GM12878 (cell line): ENCODE measurements at regions not wholly inside any gene's neighbourhood (a gene's known extent, or its start where the extent isn't known, plus 50 kb on each side); places are given as distances from the start of the nearest gene placed in this dataset.

Experiments used
- ATAC-seq: fragments of 200-7000 bp; cut with Tn5 transposase; 3 replicates; pipeline ENCODE4 v1.9.1; 2020; ENCODE audit warnings: mild to moderate bottlenecking, moderate library complexity
- BruUV-seq: library from RNA; stranded (reverse); fragments of 400-500 nt; replicated peaks from 2 replicates; lab custom pipeline; 2021; lab: Mats Ljungman, UMichigan
- CTCF ChIA-PET: fragments of 300-600 bp; sonication (Branson Sonifier 250); formaldehyde crosslinking; extraction: SDS; loops from one replicate; lab custom pipeline; 2021; ENCODE audit warnings: inconsistent platforms; lab: Yijun Ruan, JAX
- POLR2A ChIA-PET: fragments of 350-600 bp; formaldehyde crosslinking; extraction: SDS; loops from one replicate; lab custom pipeline; 2021; ENCODE audit warnings: inconsistent platforms; lab: Charles Lee
- RAD21 ChIA-PET: fragments of 300-600 bp; sonication (Branson Sonifier 250); formaldehyde crosslinking; loops from one replicate; lab custom pipeline; 2023; ENCODE audit warnings: antibody characterized with exemption; ENCODE audit not compliant: unreplicated experiment; lab: Charles Lee
- SMC1A ChIA-PET: fragments of 300-600 bp; sonication (Branson Sonifier 250); formaldehyde crosslinking; loops from one replicate; lab custom pipeline; 2023; ENCODE audit not compliant: unreplicated experiment, uncharacterized antibody; lab: Charles Lee
- DNase-seq: peaks from one replicate; pipeline ENCODE4 v3.0.0-alpha.2; 2011; ENCODE audit warnings: low read depth, low spot score
- FAIRE-seq: peaks from 3 replicates; lab custom pipeline; 2011; peaks lifted over from hg19 to GRCh38; lab: Jason Lieb, UNC
- H2AFZ ChIP-seq: 2 replicates; pipeline ENCODE4 v1.6.0; 2011; ENCODE audit warnings: low read depth, low read length, control low read depth; ENCODE audit not compliant: control insufficient read depth
- H3K27ac ChIP-seq: 2 replicates; pipeline ENCODE4 v1.5.1; 2011; ENCODE audit warnings: control low read depth; ENCODE audit not compliant: control insufficient read depth, insufficient read depth
- H3K27me3 ChIP-seq, 2 experiments: replicated peaks in 1 of 2; 2 replicates each; pipeline versions ENCODE4 v1.6.0 to v1.6.1; 2011; ENCODE audit warnings: low read length in 1 of 2; ENCODE audit not compliant: control insufficient read depth in 2 of 2, insufficient read depth in 2 of 2
- H3K36me3 ChIP-seq, 2 experiments: 2 replicates each; pipeline ENCODE4 v1.5.1; 2011; ENCODE audit warnings: low read length in 1 of 2; ENCODE audit not compliant: control insufficient read depth in 2 of 2, insufficient read depth in 2 of 2
- H3K4me1 ChIP-seq: 2 replicates; pipeline ENCODE4 v1.6.1; 2011; ENCODE audit warnings: mild to moderate bottlenecking, low read length, moderate library complexity, mixed read lengths; ENCODE audit not compliant: control insufficient read depth, insufficient read depth
- H3K4me2 ChIP-seq: 2 replicates; pipeline ENCODE4 v1.6.0; 2011; ENCODE audit warnings: control low read depth; ENCODE audit not compliant: control insufficient read depth, insufficient read depth
- H3K4me3 ChIP-seq: fragments of 200-600 bp; sonication (generic); 2 replicates; pipeline ENCODE4 v1.5.1; 2016
- H3K79me2 ChIP-seq: 2 replicates; pipeline ENCODE4 v1.6.0; 2011; ENCODE audit warnings: low read length; ENCODE audit not compliant: control insufficient read depth, insufficient read depth
- H3K9ac ChIP-seq: 2 replicates; pipeline ENCODE4 v1.8.0; 2011; ENCODE audit warnings: low read length, control low read depth, mixed read lengths; ENCODE audit not compliant: control insufficient read depth, insufficient read depth
- H3K9me3 ChIP-seq: replicated peaks from 3 replicates; pipeline ENCODE4 v1.5.1; 2011; ENCODE audit warnings: mild to moderate bottlenecking, low read length; ENCODE audit not compliant: control insufficient read depth, insufficient read depth
- H4K20me1 ChIP-seq: 2 replicates; pipeline ENCODE4 v1.6.0; 2011; ENCODE audit not compliant: control insufficient read depth, insufficient read depth
- ATF7 ChIP-seq: fragments of 450-650 bp; IDR thresholded peaks from 2 replicates; pipeline ENCODE4 v1.6.1; 2016; ENCODE audit warnings: low read depth, mild to moderate bottlenecking
- CHD2 ChIP-seq: IDR thresholded peaks from 2 replicates; pipeline ENCODE4 v1.6.1; 2011; ENCODE audit warnings: low read depth, low read length, improper control_type of control experiment, borderline replicate concordance
- JUND ChIP-seq: IDR thresholded peaks from 2 replicates; pipeline ENCODE4 v1.6.1; 2012; ENCODE audit warnings: low read depth, mild to moderate bottlenecking, low read length, improper control_type of control experiment, moderate library complexity
- MLLT1 ChIP-seq: fragments of 450-650 bp; IDR thresholded peaks from 2 replicates; pipeline ENCODE4 v1.6.1; 2016; ENCODE audit warnings: mild to moderate bottlenecking
- NFXL1 ChIP-seq: fragments of 450-650 bp; IDR thresholded peaks from 2 replicates; pipeline ENCODE4 v1.6.1; 2017; ENCODE audit warnings: antibody characterized with exemption, mild to moderate bottlenecking, borderline replicate concordance
- PBX3 ChIP-seq: IDR thresholded peaks from 2 replicates; pipeline ENCODE4 v1.6.1; 2011; ENCODE audit warnings: mild to moderate bottlenecking, low read depth, low read length, moderate library complexity; ENCODE audit not compliant: insufficient replicate concordance
- PKNOX1 ChIP-seq: fragments of 450-650 bp; IDR thresholded peaks from 2 replicates; pipeline ENCODE4 v1.6.1; 2016; ENCODE audit warnings: mild to moderate bottlenecking
- SIN3A ChIP-seq: IDR thresholded peaks from 2 replicates; pipeline ENCODE4 v1.6.1; 2012; ENCODE audit warnings: low read depth, low read length, improper control_type of control experiment
- SMC3 ChIP-seq: IDR thresholded peaks from 2 replicates; pipeline ENCODE4 v1.6.1; 2011; ENCODE audit warnings: low read length, improper control_type of control experiment, borderline replicate concordance
- TAF1 ChIP-seq: IDR thresholded peaks from 2 replicates; pipeline ENCODE4 v1.6.1; 2011; ENCODE audit warnings: mild to moderate bottlenecking, low read depth, low read length, borderline replicate concordance
- ZNF687 ChIP-seq: fragments of 450-650 bp; IDR thresholded peaks from 2 replicates; pipeline ENCODE4 v1.6.1; 2017; ENCODE audit warnings: mild to moderate bottlenecking, moderate library complexity
- WGBS: methylation state at CpG from one replicate; pipeline ENCODE4 v1.1.6; 2016; ENCODE audit warnings: low lambda C conversion rate; ENCODE audit not compliant: insufficient replicate concordance, insufficient coverage; ENCODE audit errors: missing lambda C conversion rate; 5-methylcytosine and 5-hydroxymethylcytosine counted together
- in situ Hi-C: fragments of 300-500 bp; cut with MboI; formaldehyde crosslinking; loops from 9 replicates; pipeline ENCODE4 v1.14.3; 2018; ENCODE audit warnings: mixed read lengths
- intact Hi-C: fragments of 100-400 bp; cut with micrococcal nuclease; formaldehyde crosslinking; loops from one replicate; pipeline ENCODE4 v1.14.2; 2022; ENCODE audit not compliant: unreplicated experiment

GRCh38 chr4:11549525-11549924, 120.8 kb upstream of the HS3ST1 start (continued):
- TF ChIP-seq SMC3, result no peak
- TF ChIP-seq, all 136 proteins: peak for 0

GRCh38 chr4:11548597-11549082, 119.9 kb upstream of the HS3ST1 start:
- Histone ChIP-seq H2AFZ (no peak overlapping the region), H3K9me3 (no peaks in the 10 kb centered on the region), H3K9ac (no peak overlapping the region), H3K36me3 (no peaks in the 10 kb centered on the region), H3K27ac (no peak overlapping the region), H3K4me2 (no peak overlapping the region), H4K20me1 (no peaks in the 10 kb centered on the region), H3K27me3 (no peaks in the 10 kb centered on the region), H3K4me3 (no peak overlapping the region), H3K79me2 (no peaks in the 10 kb centered on the region), H3K4me1 (no peaks in the 10 kb centered on the region)
- TF ChIP-seq PKNOX1 (peak; percentile 88), ATF7 (no peak), MLLT1 (no peak), JUND (no peak), SIN3A (no peak), TAF1 (no peak), NFXL1 (no peak), PBX3 (peak; percentile 13), CHD2 (no peak), ZNF687 (no peak)
- BruUV-seq, result no TSS peak
- ChIA-PET SMC1A (no interaction called here), POLR2A (no interaction called here), RAD21 (no interaction called here), CTCF (no interaction called here)
- intact Hi-C loops (no loop called here), in situ Hi-C loops (no loop called here)
- FAIRE-seq (no peak), DNase-seq (no peak), ATAC-seq (peak; percentile 91)
- WGBS, result 0% methylated on average over 1 of the region's 1 CpG
